ENCODE measurements at regions not wholly inside any gene's neighbourhood (a gene's known extent, or its start where the extent isn't known, plus 50 kb on each side); places are given as distances from the start of the nearest gene placed in this dataset.

DNA sequence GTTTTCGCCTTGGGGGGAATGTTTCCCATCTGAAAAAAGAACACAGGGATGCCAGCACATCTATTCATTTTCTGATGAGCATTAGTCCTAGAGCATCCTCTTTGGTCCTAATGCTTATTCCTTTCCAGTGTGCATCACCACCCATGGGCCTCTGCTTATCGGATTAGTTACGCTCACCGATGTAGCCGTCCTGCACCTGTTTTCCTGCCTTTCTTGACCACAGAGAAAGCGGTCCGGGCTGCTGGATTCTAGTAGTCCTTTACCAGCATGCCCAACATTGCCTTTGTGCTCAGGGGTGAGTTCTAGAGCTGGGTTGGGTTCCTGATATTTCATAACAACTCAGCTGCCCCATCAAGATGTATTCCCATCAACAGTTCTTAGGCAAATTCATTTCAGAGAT is 2084.5 kb upstream of the C9orf72 start:
- TF ChIP-seq CTCF (IDR thresholded peaks at IDR 0.05; ENCODE audit: partially characterized antibody, unreplicated experiment): no peak
- no peaks in the 10 kb centered on the region for H3K9me3 Mint-ChIP-seq (ENCODE audit: unreplicated experiment)
- H3K4me3 Mint-ChIP-seq (ENCODE audit: unreplicated experiment): no peak overlapping the region
- no peaks in the 10 kb centered on the region for H3K36me3 Mint-ChIP-seq (ENCODE audit: unreplicated experiment)
- H3K27me3 Mint-ChIP-seq (ENCODE audit: unreplicated experiment): peaks cover 2% of the 10 kb centered on the region
- DNase-seq: no peak
- H3K4me1 Mint-ChIP-seq (ENCODE audit: low read depth, unreplicated experiment): no peaks in the 10 kb centered on the region
- no peak overlapping the region for H3K27ac Mint-ChIP-seq (ENCODE audit: unreplicated experiment)

DNA sequence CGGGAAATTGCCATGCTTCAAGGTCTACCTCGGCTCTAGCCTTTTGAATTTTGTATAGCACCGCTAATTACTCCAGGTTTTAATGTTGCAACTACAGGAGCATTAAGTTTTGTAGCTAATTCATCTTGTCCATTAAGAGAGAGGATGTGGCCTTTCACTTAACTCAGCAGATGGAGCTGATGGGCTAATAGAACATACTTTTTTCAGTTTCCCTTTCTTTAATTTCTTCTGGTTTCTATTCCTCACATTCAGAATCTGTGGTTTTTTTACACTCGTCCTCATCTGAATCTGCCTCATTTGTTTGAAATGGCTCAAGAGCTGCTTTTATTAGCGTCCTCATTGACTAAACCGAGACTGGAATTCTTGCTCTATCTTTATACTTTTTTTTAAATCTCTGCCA is 2085.7 kb upstream of the C9orf72 start:
- no peaks in the 10 kb centered on the region for H3K9me3 Mint-ChIP-seq (ENCODE audit: unreplicated experiment)

DNA sequence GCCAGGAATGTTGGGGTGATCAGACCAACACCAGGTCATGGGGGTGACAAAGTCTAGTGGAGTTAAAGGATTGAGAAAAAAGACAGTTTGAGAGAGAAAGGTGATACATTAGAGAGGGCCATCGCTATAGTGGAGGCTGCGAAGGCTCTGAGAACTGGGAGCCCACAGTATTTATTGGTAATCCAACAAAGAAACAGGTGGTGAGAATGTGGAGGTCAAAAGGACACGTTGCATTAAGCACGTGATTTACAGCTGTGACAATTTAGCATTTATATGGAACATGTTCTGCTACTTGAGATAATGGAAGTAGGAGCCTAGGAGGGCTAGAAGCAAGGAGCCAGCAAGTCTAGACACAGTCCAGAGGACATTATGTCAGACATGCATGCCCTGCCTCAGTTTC is 2086.5 kb upstream of the C9orf72 start:
- no peak for TF ChIP-seq CTCF (IDR thresholded peaks at IDR 0.05; ENCODE audit: partially characterized antibody, unreplicated experiment)
- no peaks in the 10 kb centered on the region for H3K9me3 Mint-ChIP-seq (ENCODE audit: unreplicated experiment)
- no peak for DNase-seq
- H3K4me1 Mint-ChIP-seq (ENCODE audit: low read depth, unreplicated experiment): no peaks in the 10 kb centered on the region
- H3K27ac Mint-ChIP-seq (ENCODE audit: unreplicated experiment): no peak overlapping the region
- no peak overlapping the region for H3K4me3 Mint-ChIP-seq (ENCODE audit: unreplicated experiment)
- H3K36me3 Mint-ChIP-seq (ENCODE audit: unreplicated experiment): no peaks in the 10 kb centered on the region
- H3K27me3 Mint-ChIP-seq (ENCODE audit: unreplicated experiment): peaks cover 2% of the 10 kb centered on the region

More for the DNA sequence above, 2085.7 kb upstream of the C9orf72 start:
- Mint-ChIP-seq H3K4me1 (ENCODE audit: low read depth, unreplicated experiment) (no peaks in the 10 kb centered on the region), H3K27me3 (ENCODE audit: unreplicated experiment) (peaks cover 2% of the 10 kb centered on the region), H3K4me3 (ENCODE audit: unreplicated experiment) (no peak overlapping the region), H3K36me3 (ENCODE audit: unreplicated experiment) (no peaks in the 10 kb centered on the region), H3K27ac (ENCODE audit: unreplicated experiment) (no peak overlapping the region)
- TF ChIP-seq CTCF (IDR thresholded peaks at IDR 0.05; ENCODE audit: partially characterized antibody, unreplicated experiment): no peak
- no peak for DNase-seq

DNA sequence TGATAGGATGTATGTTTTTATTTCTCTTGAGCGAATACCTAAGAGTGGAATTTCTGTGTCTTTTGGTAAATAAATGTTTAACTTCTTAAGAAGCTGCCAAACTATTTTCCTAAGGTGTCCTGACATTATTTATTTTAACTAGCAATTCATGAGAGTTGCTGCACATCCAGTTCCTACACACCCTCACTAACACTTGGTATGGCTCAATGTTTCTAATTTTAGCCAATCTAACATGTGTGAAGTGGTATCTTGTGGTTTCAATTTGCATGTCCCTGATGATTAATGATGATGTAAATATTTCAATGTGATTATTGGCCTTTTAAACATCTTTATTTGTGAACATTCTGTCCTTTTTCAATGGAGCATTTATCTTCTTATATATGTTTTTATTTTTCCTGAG is 2095.5 kb upstream of the C9orf72 start:
- Mint-ChIP-seq H3K4me1 (ENCODE audit: low read depth, unreplicated experiment) (no peaks in the 10 kb centered on the region), H3K4me3 (ENCODE audit: unreplicated experiment) (no peak overlapping the region), H3K27ac (ENCODE audit: unreplicated experiment) (no peak overlapping the region), H3K27me3 (ENCODE audit: unreplicated experiment) (no peaks in the 10 kb centered on the region), H3K36me3 (ENCODE audit: unreplicated experiment) (no peaks in the 10 kb centered on the region), H3K9me3 (ENCODE audit: unreplicated experiment) (no peaks in the 10 kb centered on the region)
- no peak for TF ChIP-seq CTCF (IDR thresholded peaks at IDR 0.05; ENCODE audit: partially characterized antibody, unreplicated experiment)
- DNase-seq: no peak

GRCh38 chr9:29669613-29670012 is 2096.3 kb upstream of the C9orf72 start:
- H3K27ac Mint-ChIP-seq (ENCODE audit: unreplicated experiment): no peak overlapping the region
- no peaks in the 10 kb centered on the region for H3K36me3 Mint-ChIP-seq (ENCODE audit: unreplicated experiment)
- H3K4me1 Mint-ChIP-seq (ENCODE audit: low read depth, unreplicated experiment): no peaks in the 10 kb centered on the region
- no peak for TF ChIP-seq CTCF (IDR thresholded peaks at IDR 0.05; ENCODE audit: partially characterized antibody, unreplicated experiment)
- no peak overlapping the region for H3K4me3 Mint-ChIP-seq (ENCODE audit: unreplicated experiment)
- H3K27me3 Mint-ChIP-seq (ENCODE audit: unreplicated experiment): no peaks in the 10 kb centered on the region
- no peak for DNase-seq
- H3K9me3 Mint-ChIP-seq (ENCODE audit: unreplicated experiment): no peaks in the 10 kb centered on the region
